ENCODE measurements at regions not wholly inside any gene's neighbourhood (a gene's known extent, or its start where the extent isn't known, plus 50 kb on each side); places are given as distances from the start of the nearest gene placed in this dataset.

GRCh38 chr6:16968101-16968500, 133.7 kb upstream of the STMND1 start:
- intact Hi-C loops (cut with DNase I) = loop anchor here (5.0 to 10.0 kb wide), 4 partner anchors 119 to 633 kb away; no protein-coding TSS in a partner anchor
- no peak for DNase-seq (ENCODE audit: low spot score)
- WGBS = 93% methylated on average over 5 of the region's 5 CpGs
- Histone ChIP-seq H3K27me3 (replicated peaks; ENCODE audit: insufficient read depth) (no peaks in the 10 kb centered on the region), H3K4me3 (no peak overlapping the region), H3K9me3 (no peaks in the 10 kb centered on the region), H3K4me1 (replicated peaks) (no peaks in the 10 kb centered on the region), H3K36me3 (no peaks in the 10 kb centered on the region), H3K27ac (no peak overlapping the region)
- TF ChIP-seq, protein P1, sequence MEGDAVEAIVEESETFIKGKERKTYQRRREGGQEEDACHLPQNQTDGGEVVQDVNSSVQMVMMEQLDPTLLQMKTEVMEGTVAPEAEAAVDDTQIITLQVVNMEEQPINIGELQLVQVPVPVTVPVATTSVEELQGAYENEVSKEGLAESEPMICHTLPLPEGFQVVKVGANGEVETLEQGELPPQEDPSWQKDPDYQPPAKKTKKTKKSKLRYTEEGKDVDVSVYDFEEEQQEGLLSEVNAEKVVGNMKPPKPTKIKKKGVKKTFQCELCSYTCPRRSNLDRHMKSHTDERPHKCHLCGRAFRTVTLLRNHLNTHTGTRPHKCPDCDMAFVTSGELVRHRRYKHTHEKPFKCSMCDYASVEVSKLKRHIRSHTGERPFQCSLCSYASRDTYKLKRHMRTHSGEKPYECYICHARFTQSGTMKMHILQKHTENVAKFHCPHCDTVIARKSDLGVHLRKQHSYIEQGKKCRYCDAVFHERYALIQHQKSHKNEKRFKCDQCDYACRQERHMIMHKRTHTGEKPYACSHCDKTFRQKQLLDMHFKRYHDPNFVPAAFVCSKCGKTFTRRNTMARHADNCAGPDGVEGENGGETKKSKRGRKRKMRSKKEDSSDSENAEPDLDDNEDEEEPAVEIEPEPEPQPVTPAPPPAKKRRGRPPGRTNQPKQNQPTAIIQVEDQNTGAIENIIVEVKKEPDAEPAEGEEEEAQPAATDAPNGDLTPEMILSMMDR (IDR thresholded peaks at IDR 0.05) = no peak
- TF ChIP-seq POLR2A (IDR thresholded peaks at IDR 0.05) (no peak), POLR2AphosphoS5 (IDR thresholded peaks at IDR 0.05) (no peak)

GRCh38 chr6:16967470-16967817, 134.4 kb upstream of the STMND1 start:
- 95% methylated on average over 2 of the region's 2 CpGs for WGBS

DNA sequence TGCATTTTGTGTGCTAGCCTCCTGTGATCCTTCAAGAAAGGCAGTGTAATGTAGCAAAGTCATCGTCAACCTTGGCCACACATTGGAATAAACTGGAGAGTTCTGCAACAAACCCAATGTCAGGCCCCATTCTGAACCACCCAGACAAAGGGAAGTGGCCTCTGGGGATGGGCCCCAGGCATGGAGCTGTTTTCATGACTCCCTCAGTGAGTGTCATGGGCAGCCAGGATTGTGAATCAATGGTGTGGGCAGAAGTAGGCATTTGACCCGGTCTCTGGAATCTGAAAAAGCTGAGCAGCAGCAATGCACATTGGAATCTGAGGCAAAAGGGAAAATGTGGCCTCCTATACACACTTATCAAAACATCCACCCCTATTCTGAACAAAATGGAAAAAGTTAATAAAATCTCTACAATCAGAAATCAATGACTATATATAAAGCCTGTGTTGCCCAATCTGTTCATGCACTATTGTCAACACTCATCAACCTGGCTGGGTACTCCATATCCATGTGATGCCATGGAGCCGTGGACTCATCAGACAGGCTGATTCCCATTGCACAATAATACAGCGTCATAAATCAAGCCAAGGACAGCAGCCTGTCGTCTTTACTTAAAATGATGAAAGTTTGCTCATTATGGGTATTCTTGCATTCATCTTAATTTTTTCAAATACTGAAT, 134.9 kb upstream of the STMND1 start:
- no peak for DNase-seq (ENCODE audit: low spot score)
- 91% methylated on average over 5 of the region's 5 CpGs for WGBS
- H3K27ac ChIP-seq = no peak overlapping the region
- no peaks in the 10 kb centered on the region for H3K27me3 ChIP-seq (replicated peaks; ENCODE audit: insufficient read depth)
- TF ChIP-seq POLR2A (IDR thresholded peaks at IDR 0.05) = no peak
- TF ChIP-seq POLR2AphosphoS5 (IDR thresholded peaks at IDR 0.05) = no peak
- TF ChIP-seq, protein P1 (IDR thresholded peaks at IDR 0.05) = no peak
- no peaks in the 10 kb centered on the region for H3K9me3 ChIP-seq
- intact Hi-C loops (cut with DNase I) = loop anchor here (5.0 to 10.0 kb wide), 4 partner anchors 120 to 632 kb away; no protein-coding TSS in a partner anchor
- H3K36me3 ChIP-seq = no peaks in the 10 kb centered on the region
- no peak overlapping the region for H3K4me3 ChIP-seq
- H3K4me1 ChIP-seq (replicated peaks) = no peaks in the 10 kb centered on the region

More at GRCh38 chr6:16967470-16967817, 134.4 kb upstream of the STMND1 start:
- Histone ChIP-seq H3K4me1 (replicated peaks) (no peaks in the 10 kb centered on the region), H3K4me3 (no peak overlapping the region), H3K27ac (no peak overlapping the region), H3K9me3 (no peaks in the 10 kb centered on the region), H3K36me3 (no peaks in the 10 kb centered on the region), H3K27me3 (replicated peaks; ENCODE audit: insufficient read depth) (no peaks in the 10 kb centered on the region)
- intact Hi-C loops (cut with DNase I) = loop anchor here (5.0 to 10.0 kb wide), 4 partner anchors 120 to 633 kb away; no protein-coding TSS in a partner anchor
- DNase-seq (ENCODE audit: low spot score) = no peak
- TF ChIP-seq, protein P1 (IDR thresholded peaks at IDR 0.05) = no peak
- TF ChIP-seq POLR2AphosphoS5 (IDR thresholded peaks at IDR 0.05) = no peak
- no peak for TF ChIP-seq POLR2A (IDR thresholded peaks at IDR 0.05)

DNA sequence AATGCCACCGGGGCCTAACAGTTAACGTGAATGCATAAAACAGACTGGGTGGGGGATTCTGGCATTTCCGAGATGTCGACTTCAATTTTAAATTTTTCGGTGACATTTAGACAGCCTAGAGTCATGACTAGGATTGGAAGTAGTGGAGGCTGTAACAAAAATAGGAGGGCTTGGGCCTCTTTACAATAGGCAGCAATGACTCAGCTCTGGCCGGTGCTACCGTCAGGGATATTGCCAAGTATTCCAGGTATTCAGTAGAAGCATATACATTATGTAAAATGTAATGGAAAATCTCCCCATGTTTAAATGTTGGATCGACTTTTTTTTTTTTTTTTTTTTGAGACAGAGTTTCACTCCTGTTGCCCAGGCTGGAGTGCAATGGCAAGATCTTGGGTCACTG, 136.2 kb upstream of the STMND1 start:
- Histone ChIP-seq H3K27ac (no peak overlapping the region), H3K36me3 (no peaks in the 10 kb centered on the region), H3K4me1 (replicated peaks) (no peaks in the 10 kb centered on the region), H3K4me3 (no peak overlapping the region), H3K27me3 (replicated peaks; ENCODE audit: insufficient read depth) (no peaks in the 10 kb centered on the region), H3K9me3 (no peaks in the 10 kb centered on the region)
- TF ChIP-seq POLR2AphosphoS5 (IDR thresholded peaks at IDR 0.05) (no peak), POLR2A (IDR thresholded peaks at IDR 0.05) (no peak)
- TF ChIP-seq, protein P1 (IDR thresholded peaks at IDR 0.05) = no peak
- 91% methylated on average over 8 of the region's 8 CpGs for WGBS
- intact Hi-C loops (cut with DNase I) = loop anchor here (5.0 to 10.0 kb wide), 4 partner anchors 122 to 631 kb away; no protein-coding TSS in a partner anchor
- no peak for DNase-seq (ENCODE audit: low spot score)

Data from prostate gland (tissue), 2 donors.